ENCODE measurements at regions not wholly inside any gene's neighbourhood (a gene's known extent, or its start where the extent isn't known, plus 50 kb on each side); places are given as distances from the start of the nearest gene placed in this dataset.
"Not testable (repeated sequence)": the region's sequence is repeated elsewhere in the genome, so short reads cannot be mapped to it uniquely, and the experiment has no call there.

DNA sequence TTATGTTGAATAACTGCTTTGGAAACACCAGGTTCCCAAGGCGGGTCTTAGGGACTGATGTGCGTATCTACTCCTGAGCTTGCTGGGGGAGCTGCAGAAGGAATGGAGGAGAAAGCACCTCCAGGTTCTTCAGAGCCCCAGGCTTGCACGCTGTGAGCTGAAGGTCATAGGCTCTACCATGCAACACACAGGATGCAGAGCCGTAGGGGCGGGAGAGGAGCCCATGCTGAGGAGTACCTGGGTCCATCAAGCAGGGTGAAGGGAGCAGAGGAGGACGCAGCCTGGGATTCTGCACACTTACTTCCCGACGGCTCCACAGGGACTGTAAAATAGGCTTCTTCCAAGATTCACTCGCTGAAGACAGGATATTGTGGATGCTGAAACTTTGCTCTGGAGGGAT lies 426.5 kb upstream of the FRG1 start:
- DNase-seq (ENCODE audit: low read depth): no peak

DNA sequence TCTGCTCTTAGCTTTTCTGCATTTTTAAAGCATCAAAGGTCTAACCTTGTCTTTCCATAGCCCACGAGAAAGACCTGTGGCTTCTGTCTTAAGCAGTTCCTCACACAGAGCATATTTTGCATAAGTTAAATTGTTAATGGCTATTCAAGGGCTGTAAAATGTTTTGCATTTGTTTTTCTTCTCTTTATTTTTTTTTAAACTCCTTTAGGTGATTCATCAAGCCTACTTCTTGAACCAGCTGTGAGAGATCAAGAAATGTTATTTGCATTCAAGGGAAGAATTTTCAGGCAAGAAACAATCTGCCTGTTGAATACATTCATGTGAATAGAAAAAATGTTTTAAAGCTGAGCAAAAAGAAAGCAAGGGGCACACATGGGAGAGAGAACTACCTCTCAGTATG lies 423.8 kb upstream of the FRG1 start:
- DNase-seq (ENCODE audit: low read depth): no peak

DNA sequence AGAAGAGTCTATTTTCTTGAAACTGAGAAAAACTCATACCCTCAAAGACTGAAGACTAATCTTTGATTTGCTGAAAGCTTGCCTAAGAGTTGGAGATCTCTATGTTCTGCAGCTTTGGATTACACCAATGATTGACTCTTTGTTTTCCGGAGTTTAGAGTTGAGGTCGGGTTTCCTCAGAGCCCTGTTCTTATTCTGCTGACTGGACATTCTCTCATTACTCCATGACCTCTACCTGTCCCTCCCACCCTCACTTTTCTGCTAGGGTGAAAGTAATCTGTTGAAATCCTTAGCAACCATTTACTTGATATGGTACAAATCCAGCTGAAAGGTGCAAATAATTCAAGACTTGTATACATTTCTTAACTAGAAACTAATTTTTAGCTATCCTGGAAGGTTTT lies 421.5 kb upstream of the FRG1 start:
- DNase-seq (ENCODE audit: low read depth): no peak

DNA sequence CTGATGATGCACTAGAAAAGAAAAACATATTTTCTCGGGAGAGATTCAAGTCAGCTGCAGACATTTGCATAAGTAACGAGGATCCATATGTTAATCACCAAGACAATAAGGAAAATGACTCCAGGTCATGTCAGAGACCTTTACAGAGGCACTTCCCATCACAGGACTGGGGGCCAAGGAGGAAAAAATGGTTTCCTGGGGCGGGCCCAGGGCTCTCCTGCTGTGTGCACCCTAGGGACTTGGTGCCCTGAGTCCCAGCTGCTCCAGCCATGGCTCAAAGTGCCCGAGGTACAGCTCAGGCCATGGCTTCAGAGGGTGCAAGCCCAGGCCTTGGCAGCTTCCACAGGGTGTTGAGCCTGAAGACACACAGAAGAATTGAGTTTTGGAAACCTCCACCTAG lies 415.4 kb upstream of the FRG1 start:
- DNase-seq (ENCODE audit: low read depth): no peak

DNA sequence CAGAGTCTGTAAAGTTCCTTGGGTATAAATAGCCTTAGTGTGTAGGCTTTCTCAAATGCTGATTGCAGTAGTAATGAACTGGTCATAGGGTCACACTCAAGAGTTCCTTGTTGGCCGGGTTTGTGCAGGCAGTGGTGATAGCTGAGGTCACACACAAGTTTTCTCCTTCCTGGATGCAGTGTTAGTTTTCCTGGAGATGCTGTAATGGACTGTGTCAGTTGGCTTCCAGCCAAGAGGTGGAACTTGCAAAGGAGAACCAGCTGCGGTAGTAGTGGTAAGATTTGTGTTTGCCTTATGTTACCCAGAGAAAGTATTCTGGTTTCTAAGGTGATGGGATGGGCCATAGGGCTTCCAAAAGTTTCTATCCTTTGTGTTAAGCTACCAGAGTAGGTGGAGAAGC lies 409.8 kb upstream of the FRG1 start:
- DNase-seq (ENCODE audit: low read depth): no peak

DNA sequence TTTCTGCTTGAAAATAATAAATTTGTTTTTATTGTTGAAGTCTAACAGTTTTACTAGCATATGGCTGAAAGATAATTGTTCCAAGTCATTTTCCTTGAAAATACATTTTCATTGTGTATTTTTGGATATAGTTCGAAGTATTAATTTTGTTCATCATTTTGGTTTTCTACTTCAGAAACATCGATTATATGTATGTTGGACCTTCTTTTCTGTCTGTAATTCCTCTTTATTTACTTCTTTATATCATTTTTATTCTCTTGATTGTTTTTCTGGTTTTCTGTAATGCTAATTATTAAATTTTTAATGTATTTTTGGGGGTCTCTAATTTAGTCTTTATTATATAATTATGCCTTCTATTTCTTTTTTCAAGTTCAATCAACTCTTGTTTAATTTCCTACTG lies 407.1 kb upstream of the FRG1 start:
- no peak for DNase-seq (ENCODE audit: low read depth)

DNA sequence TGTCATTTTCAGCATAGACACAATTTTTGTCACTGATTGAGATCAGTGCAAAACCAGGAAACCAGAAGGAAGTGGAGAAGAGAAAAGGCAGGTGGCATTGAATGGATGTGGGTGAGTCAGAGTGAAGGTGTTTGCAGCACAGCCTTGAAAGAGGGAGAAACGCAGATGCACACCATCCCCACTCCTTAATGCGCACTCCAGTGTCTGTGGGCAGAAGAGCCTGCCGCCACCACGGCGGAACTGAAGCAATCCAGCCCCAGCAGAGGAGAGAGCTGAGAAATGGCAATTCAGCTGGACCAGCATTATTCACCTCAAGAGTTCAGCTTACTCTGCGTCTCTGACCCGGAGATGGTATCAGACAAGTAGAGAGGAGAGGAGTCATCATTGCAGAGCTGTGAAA lies 393.1 kb upstream of the FRG1 start:
- DNase-seq (ENCODE audit: low read depth): no peak

DNA sequence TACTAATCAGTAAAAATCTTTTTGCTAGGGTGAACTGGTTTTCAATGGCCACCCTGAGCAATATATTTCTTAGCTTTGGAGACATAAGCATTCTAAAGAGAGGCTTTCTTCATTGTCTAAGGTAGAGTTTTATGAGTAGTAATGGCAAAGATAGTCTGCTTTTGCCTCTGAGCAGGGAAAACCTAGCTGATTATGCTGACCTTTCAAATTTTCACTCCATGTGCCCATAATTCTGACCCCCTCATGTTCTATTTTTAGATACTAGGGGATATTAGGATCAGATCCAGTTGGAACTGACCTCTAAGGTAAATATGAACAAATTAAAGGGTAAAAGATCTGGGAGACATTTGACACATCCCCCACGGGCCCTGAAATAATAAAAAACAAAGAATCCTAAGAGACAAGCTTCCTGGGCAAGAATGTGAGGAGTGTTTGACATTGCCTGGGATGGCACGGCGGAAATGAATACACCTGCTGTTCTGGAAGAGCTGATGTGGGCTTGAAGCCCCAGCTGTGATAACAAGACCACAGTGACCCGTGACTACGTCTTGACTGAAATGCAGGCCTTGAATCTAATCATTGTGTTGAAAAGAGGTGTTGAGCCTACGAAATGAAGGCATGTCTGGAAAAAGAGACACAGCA lies 392.1 kb upstream of the FRG1 start:
- DNase-seq (ENCODE audit: low read depth): no peak

DNA sequence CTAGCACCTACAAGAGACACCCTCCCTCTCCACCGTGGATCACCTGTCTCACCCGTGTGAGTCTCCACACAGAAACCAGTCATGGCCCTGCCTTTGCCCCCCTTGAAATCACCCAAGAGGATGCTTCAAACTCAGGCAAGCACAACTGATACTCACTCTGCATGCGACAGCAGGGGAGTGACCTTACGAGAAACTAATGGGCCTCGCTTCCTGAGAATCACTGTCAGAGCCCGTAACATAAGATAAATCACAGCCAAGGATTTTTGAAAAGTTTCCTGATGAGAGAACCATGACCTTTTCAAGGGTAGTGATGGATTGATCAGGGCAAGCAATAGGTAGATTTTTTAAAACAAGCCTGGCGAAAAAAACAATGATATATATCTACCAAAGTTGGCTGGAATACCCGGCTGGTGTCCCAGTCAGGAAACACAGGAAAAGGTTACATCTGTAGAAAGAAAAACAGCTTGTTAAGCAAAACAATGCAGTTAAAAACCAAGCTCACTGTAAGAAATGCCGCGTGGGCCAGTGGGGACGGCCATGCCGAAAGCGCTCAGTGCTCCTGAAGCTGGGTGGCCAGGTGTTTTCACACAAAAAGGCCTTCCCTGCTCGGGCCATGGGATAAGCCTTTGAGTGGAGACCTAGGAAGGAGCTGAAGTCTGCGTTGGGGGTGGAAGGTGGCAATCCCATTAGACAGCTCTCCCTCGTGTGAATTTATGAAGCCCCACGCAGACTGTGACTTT lies 388.6 kb upstream of the FRG1 start:
- not testable (repeated sequence) for DNase-seq (ENCODE audit: low read depth)

DNA sequence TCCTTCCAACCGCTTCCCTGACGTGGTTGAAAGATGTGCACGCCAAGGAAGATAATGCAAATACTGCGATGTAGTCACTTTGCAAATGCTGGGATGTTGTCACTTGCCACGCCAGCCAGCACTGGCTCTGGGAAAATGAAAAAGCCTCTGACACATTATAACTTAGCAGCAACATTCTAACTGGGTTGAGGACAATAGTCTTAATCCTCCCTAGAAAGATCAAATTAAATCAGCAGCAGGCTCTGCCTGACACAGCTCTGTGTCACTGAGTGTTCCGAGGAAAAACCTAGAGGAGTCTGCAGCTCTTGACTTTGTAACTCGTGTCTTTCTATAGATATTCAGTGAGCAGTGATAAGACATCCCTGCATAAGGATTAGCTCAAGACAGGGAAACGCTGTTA lies 380.1 kb upstream of the FRG1 start:
- DNase-seq (ENCODE audit: low read depth): not testable (repeated sequence)

DNA sequence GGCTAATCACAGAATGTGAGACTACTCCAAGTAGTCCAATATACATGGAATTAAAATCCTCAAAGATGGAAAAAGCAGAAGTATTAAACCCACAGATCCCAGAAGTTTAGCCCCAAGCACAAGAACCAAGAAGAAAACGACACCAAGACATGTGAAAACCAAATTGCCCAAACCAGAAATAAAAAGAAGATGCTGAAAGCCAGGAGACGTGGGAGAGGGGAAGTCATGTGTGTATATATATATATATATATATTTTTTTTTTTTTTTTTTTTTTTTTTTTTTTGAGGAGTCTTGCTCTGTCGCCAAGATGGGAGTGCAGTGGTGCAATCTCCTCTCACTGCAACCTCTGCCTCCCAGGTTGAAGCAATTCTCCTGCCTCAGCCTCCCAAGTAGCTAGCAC lies 376.9 kb upstream of the FRG1 start:
- DNase-seq (ENCODE audit: low read depth): not testable (repeated sequence)

DNA sequence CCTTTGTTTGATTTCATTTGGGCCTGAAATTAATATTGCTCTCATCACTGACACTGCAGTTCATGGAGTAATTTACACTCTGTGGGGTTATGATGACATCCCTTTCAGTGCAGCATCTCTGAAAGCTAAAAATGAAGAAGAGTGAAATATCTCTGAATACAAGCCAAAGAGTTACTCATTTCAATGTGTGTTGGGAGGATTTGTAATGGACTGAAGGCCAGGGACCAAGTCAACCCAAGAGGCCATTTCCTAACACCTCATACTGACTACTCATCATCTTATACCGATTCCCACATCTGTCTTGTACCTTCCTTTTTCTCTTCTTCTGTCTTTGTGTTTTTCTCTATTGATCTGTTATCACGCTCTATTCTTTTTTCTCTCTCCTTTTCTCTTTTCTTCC lies 374.4 kb upstream of the FRG1 start:
- not testable (repeated sequence) for DNase-seq (ENCODE audit: low read depth)

DNA sequence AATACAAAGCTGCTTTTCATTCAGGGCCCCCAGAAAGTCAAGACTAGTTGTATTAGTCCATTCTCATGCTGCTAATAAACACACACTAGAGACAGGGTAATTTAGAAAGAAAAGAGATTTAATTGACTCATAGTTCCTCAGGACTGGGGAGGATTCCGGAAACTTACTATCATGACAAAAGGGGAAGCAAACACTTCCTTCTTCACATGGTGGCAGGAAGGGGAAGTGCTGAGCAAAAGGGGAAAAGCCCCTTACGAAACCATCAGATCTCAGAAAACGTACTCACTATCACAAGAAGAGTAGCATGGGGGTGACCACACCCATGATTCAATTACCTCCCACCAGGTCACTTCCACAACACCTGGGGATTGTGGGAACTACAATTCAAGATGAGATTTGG lies 373.8 kb upstream of the FRG1 start:
- not testable (repeated sequence) for DNase-seq (ENCODE audit: low read depth)

DNA sequence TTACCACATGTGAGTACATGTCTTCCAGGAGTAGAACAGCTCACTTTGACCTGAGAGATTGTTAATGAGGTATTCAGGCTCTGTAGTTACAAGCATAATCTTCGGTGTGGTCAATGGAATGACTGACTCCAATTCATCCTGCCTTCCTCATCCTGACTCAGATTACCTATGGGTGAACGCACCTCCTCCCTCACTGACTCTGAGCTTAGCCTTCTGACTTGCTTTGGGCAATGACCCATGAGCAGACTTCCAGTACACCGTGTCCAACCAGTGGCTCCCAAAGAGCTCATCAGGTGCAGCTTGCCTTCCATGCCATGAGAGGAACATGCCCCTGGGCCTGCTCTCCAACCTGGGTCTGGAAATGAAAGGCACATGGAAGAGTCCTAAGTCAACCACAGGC lies 361.0 kb upstream of the FRG1 start:
- not testable (repeated sequence) for DNase-seq (ENCODE audit: low read depth)

DNA sequence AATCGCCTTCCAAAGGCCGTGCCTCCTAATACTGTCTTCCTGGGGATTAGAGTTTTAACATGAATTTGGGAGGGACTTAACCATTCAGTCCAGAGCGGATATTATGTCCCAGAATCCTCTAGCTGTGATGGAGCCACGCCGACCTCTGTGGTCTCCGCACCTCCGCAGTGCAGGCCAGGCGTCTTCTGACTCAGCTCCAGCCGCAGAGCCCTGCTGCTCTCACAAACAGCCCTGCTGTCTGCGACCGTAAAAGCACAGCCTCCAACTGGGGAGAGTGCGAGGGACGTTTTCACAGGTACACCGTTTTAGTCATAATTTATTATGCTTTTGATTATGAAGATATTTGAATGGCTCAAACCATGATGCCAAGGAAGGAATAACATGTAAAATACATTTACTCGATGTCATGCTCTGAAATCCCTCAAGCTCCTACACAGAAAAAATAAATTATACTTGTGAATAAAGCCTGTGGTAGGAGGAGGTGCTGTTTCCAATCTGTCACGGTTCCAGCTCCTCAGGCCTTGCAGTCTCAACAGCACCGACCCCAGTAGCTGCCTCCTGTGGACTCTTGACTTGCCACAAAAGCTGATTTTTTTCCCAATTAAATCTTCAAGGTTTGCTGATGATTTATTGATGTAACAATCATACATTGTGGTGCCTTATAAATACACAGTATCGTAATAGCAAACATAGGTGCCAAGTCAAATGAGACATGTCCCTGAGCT lies 353.6 kb upstream of the FRG1 start:
- not testable (repeated sequence) for DNase-seq (ENCODE audit: low read depth)

DNA sequence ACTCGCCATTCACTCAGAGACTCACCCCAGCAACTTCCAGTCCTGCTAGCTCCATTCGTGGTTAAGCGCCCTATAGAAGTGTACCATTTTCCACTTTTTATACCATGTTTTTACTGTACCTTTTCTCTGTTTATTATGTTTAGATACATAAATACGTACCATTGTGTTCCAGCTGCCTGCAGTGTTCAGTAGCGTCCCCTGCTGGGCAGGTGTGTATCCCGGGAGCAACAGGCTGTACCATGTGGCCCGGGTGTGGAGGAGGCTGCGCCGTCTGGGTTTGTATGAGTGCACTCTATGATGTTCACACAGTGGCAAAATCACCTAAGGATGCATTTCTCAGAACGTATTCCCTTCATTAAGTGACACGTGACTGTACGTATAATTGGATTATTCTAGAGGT lies 351.5 kb upstream of the FRG1 start:
- DNase-seq (ENCODE audit: low read depth): not testable (repeated sequence)

DNA sequence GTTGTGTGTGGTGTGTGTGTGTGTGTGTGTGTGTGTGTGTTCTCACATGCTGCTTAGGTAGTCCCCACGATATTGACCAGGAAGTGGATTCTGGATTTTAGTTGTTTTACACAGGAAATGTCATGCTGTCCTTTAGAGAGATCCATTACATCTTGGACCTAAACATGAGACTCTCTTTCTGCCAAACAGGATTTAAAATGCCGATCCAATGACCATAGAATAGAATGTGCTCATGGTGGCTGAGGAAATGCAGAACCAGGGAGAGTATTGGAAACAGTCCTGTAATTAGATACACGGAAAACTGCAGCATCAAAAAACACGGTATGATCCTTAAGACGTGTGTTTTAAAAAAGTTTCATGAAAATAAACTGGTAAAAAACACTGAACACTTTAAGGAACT lies 347.8 kb upstream of the FRG1 start:
- no peak for DNase-seq (ENCODE audit: low read depth)

DNA sequence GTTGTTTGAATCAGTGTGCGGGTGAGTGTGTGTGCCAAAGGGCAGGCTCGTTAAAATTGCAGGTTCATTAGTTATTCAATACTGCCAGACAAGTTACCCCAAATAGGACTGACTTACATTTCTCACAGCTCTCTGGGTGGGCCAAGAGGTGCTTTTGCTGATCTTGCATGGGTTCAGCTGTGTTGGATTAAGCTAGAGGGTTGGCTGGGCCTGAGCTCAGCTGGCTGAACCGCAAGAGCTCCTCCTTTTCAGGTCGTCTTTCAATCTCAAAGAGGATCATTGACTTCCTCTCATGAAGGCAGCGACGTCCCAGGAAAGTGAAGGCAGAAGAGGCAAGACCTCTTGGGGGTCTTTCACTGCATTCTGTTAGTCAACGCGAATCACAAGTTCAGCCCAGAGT lies 343.3 kb upstream of the FRG1 start:
- no peak for DNase-seq (ENCODE audit: low read depth)

DNA sequence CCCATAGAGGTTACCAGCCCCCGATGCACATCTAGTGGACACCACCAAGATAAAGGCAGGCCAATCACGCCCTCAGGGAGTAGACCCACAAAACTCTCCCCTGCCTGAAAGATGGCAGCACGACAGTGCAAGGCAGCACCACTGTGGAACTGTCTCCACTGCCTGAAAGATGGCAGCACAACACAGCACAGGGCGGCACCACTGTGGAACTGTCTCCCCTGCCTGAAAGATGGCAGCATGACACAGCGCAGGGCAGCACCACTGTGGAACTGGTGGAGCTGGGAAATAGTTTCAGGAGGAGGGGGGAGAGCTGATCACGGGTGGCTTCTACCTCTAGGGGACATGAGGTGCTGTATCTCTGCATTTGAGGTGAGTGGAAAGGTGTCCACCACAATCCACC lies 340.4 kb upstream of the FRG1 start:
- DNase-seq (ENCODE audit: low read depth): no peak

DNA sequence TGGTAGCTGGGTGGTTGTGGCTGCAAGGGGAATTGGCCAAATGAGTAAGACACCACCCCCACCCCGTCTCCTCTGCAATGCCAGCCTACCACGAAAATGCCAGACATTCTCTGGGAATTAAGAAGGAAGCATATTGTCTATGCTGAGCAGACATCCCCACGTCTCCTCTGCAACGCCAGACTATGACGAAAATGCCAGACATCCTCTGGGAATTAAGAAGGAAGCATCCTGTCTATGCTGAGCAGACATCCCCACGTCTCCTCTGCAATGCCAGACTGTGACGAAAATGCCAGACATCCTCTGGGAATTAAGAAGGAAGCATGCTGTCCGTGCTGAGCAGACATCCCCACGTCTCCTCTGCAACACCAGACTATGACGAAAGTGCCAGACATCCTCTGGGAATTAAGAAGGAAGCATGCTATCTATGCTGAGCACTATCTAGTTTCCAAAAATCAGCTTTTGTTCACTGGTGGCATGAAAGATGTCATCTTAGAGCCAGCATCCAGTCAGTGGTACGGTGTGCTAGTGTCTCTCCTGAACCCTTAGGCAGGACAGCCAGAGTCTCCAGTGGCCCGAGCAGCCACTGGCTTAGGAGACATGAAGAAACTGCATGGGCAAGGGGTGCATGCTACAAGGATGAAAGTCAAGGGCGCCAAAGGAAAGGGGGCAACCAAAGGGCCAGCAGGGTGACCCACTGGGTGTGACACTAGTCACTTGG lies 339.8 kb upstream of the FRG1 start:
- DNase-seq (ENCODE audit: low read depth): no peak

DNA sequence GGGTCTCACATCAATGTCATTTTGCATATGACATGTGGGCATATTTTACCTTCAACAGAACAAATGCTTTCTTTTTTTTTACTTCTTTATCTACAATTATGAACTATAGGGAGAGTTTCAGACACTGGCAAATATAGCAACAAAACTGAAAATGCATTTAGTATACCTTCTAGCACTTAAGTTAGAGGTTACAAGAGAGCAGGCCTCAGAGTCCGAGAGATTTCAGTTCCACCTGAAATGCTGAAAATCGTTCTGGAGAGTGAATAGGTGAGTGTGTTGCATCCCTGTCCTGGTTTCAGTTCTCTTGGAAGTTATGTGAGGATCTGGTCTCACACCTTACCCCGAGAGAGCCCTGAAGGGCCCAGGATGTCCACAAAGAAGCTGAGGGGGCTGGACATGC lies 337.8 kb upstream of the FRG1 start:
- not testable (repeated sequence) for DNase-seq (ENCODE audit: low read depth)

DNA sequence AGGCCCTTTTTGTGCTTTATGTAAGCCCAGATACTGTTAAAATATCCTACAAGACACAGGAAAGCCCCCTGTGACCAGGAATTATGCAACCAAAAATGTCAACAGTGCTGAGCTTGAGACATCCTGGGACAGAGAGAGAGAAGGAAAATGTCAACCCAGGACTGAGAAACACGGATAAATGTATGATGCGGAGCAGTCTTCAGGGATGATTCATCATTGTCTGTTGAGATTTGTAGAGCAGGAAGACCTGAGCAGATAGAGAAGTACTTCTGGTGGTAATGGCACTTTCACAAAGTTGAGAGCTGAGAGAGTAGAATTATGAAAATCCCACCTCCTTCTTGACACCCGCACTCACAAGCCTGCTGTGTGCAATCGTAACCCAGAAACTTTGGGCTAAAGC lies 330.1 kb upstream of the FRG1 start:
- DNase-seq (ENCODE audit: low read depth): not testable (repeated sequence)

DNA sequence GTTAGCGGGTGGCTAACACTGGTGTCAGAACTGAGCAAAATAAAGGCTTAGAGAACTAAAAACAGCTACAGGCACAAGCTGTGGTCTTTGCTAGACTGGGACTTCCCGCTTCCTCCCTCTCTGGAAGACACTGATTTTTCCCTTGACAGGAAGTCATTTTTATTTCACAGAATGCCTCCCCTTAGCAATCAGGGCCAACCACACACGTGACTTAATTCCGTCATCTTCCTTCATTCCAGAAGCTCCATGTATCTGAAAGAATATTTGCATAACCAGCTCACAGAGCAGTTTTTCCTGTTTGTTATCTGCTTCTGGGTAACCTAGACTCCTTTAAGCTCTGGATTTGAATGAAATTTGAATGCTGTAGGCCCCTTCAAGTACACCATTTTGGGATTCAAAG lies 327.5 kb upstream of the FRG1 start:
- no peak for DNase-seq (ENCODE audit: low read depth)

Data from activated T-cell treated with anti-CD3 and anti-CD28 coated beads for 24 hours (primary cell).